HL-60 (cell line): ENCODE measurements at regions not wholly inside any gene's neighbourhood (a gene's known extent, or its start where the extent isn't known, plus 50 kb on each side); places are given as distances from the start of the nearest gene placed in this dataset.

Experiments
- POLR2AphosphoS5 ChIP-seq: IDR thresholded peaks from 2 replicates; pipeline ENCODE4 v1.6.1; 2012; ENCODE audit warnings: low read depth
- TF ChIP-seq, protein P1 (sequence below): IDR thresholded peaks from 2 replicates; pipeline ENCODE4 v1.6.1; 2012; ENCODE audit warnings: low read depth; ENCODE audit not compliant: insufficient replicate concordance

- TF ChIP-seq, protein P1, sequence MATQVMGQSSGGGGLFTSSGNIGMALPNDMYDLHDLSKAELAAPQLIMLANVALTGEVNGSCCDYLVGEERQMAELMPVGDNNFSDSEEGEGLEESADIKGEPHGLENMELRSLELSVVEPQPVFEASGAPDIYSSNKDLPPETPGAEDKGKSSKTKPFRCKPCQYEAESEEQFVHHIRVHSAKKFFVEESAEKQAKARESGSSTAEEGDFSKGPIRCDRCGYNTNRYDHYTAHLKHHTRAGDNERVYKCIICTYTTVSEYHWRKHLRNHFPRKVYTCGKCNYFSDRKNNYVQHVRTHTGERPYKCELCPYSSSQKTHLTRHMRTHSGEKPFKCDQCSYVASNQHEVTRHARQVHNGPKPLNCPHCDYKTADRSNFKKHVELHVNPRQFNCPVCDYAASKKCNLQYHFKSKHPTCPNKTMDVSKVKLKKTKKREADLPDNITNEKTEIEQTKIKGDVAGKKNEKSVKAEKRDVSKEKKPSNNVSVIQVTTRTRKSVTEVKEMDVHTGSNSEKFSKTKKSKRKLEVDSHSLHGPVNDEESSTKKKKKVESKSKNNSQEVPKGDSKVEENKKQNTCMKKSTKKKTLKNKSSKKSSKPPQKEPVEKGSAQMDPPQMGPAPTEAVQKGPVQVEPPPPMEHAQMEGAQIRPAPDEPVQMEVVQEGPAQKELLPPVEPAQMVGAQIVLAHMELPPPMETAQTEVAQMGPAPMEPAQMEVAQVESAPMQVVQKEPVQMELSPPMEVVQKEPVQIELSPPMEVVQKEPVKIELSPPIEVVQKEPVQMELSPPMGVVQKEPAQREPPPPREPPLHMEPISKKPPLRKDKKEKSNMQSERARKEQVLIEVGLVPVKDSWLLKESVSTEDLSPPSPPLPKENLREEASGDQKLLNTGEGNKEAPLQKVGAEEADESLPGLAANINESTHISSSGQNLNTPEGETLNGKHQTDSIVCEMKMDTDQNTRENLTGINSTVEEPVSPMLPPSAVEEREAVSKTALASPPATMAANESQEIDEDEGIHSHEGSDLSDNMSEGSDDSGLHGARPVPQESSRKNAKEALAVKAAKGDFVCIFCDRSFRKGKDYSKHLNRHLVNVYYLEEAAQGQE: no peak
- no peak for TF ChIP-seq POLR2AphosphoS5
These were observed 156.6 kb upstream of the ZFHX3 start for GRCh38 chr16:73204359-73205152.
